GM12878 (cell line): ENCODE measurements at regions not wholly inside any gene's neighbourhood (a gene's known extent, or its start where the extent isn't known, plus 50 kb on each side); places are given as distances from the start of the nearest gene placed in this dataset.
A peak's percentile ranks its signal among the peaks of the same experiment; 100 is the strongest.

Experiments used
- ATAC-seq: fragments of 200-7000 bp; cut with Tn5 transposase; 3 replicates; pipeline ENCODE4 v1.9.1; 2020; ENCODE audit warnings: mild to moderate bottlenecking, moderate library complexity
- BruUV-seq: library from RNA; stranded (reverse); fragments of 400-500 nt; replicated peaks from 2 replicates; lab custom pipeline; 2021; lab: Mats Ljungman, UMichigan
- CTCF ChIA-PET: fragments of 300-600 bp; sonication (Branson Sonifier 250); formaldehyde crosslinking; extraction: SDS; loops from one replicate; lab custom pipeline; 2021; ENCODE audit warnings: inconsistent platforms; lab: Yijun Ruan, JAX
- POLR2A ChIA-PET: fragments of 350-600 bp; formaldehyde crosslinking; extraction: SDS; loops from one replicate; lab custom pipeline; 2021; ENCODE audit warnings: inconsistent platforms; lab: Charles Lee
- RAD21 ChIA-PET: fragments of 300-600 bp; sonication (Branson Sonifier 250); formaldehyde crosslinking; loops from one replicate; lab custom pipeline; 2023; ENCODE audit warnings: antibody characterized with exemption; ENCODE audit not compliant: unreplicated experiment; lab: Charles Lee
- SMC1A ChIA-PET: fragments of 300-600 bp; sonication (Branson Sonifier 250); formaldehyde crosslinking; loops from one replicate; lab custom pipeline; 2023; ENCODE audit not compliant: unreplicated experiment, uncharacterized antibody; lab: Charles Lee
- DNase-seq: peaks from one replicate; pipeline ENCODE4 v3.0.0-alpha.2; 2011; ENCODE audit warnings: low read depth, low spot score
- FAIRE-seq: peaks from 3 replicates; lab custom pipeline; 2011; peaks lifted over from hg19 to GRCh38; lab: Jason Lieb, UNC
- H2AFZ ChIP-seq: 2 replicates; pipeline ENCODE4 v1.6.0; 2011; ENCODE audit warnings: low read depth, low read length, control low read depth; ENCODE audit not compliant: control insufficient read depth
- H3K27ac ChIP-seq: 2 replicates; pipeline ENCODE4 v1.5.1; 2011; ENCODE audit warnings: control low read depth; ENCODE audit not compliant: control insufficient read depth, insufficient read depth
- H3K27me3 ChIP-seq, 2 experiments: replicated peaks in 1 of 2; 2 replicates each; pipeline versions ENCODE4 v1.6.0 to v1.6.1; 2011; ENCODE audit warnings: low read length in 1 of 2; ENCODE audit not compliant: control insufficient read depth in 2 of 2, insufficient read depth in 2 of 2
- H3K36me3 ChIP-seq, 2 experiments: 2 replicates each; pipeline ENCODE4 v1.5.1; 2011; ENCODE audit warnings: low read length in 1 of 2; ENCODE audit not compliant: control insufficient read depth in 2 of 2, insufficient read depth in 2 of 2
- H3K4me1 ChIP-seq: 2 replicates; pipeline ENCODE4 v1.6.1; 2011; ENCODE audit warnings: mild to moderate bottlenecking, low read length, moderate library complexity, mixed read lengths; ENCODE audit not compliant: control insufficient read depth, insufficient read depth
- H3K4me2 ChIP-seq: 2 replicates; pipeline ENCODE4 v1.6.0; 2011; ENCODE audit warnings: control low read depth; ENCODE audit not compliant: control insufficient read depth, insufficient read depth
- H3K4me3 ChIP-seq: fragments of 200-600 bp; sonication (generic); 2 replicates; pipeline ENCODE4 v1.5.1; 2016
- H3K79me2 ChIP-seq: 2 replicates; pipeline ENCODE4 v1.6.0; 2011; ENCODE audit warnings: low read length; ENCODE audit not compliant: control insufficient read depth, insufficient read depth
- H3K9ac ChIP-seq: 2 replicates; pipeline ENCODE4 v1.8.0; 2011; ENCODE audit warnings: low read length, control low read depth, mixed read lengths; ENCODE audit not compliant: control insufficient read depth, insufficient read depth
- H3K9me3 ChIP-seq: replicated peaks from 3 replicates; pipeline ENCODE4 v1.5.1; 2011; ENCODE audit warnings: mild to moderate bottlenecking, low read length; ENCODE audit not compliant: control insufficient read depth, insufficient read depth
- H4K20me1 ChIP-seq: 2 replicates; pipeline ENCODE4 v1.6.0; 2011; ENCODE audit not compliant: control insufficient read depth, insufficient read depth
- BCLAF1 ChIP-seq: fragments of 450-650 bp; IDR thresholded peaks from 2 replicates; pipeline ENCODE4 v1.6.1; 2017; ENCODE audit warnings: antibody characterized with exemption, mild to moderate bottlenecking, moderate library complexity
- BHLHE40 ChIP-seq, 2 experiments: fragments of 450-650 bp in 1 of 2; IDR thresholded peaks; 2 replicates each; pipeline ENCODE4 v1.6.1; 2011 to 2017; ENCODE audit warnings: low read depth in 2 of 2, borderline replicate concordance in 1 of 2, improper control_type of control experiment in 1 of 2, low read length in 1 of 2, mild to moderate bottlenecking in 1 of 2
- CBX3 ChIP-seq: fragments of 200-600 bp; sonication (generic); IDR thresholded peaks from 2 replicates; pipeline ENCODE4 v1.6.1; 2016; ENCODE audit warnings: low read depth, borderline replicate concordance
- CBX5 ChIP-seq: sonication (generic); IDR thresholded peaks from 2 replicates; pipeline ENCODE4 v1.6.1; 2016; ENCODE audit warnings: low read depth, moderate library complexity, mild to moderate bottlenecking, inconsistent platforms
- ELK1 ChIP-seq: IDR thresholded peaks from 2 replicates; pipeline ENCODE4 v1.6.1; 2012; ENCODE audit warnings: low read depth, low read length, improper control_type of control experiment
- FOS ChIP-seq: IDR thresholded peaks from 3 replicates; pipeline ENCODE4 v1.6.1; 2011; ENCODE audit warnings: borderline replicate concordance; ENCODE audit not compliant: insufficient read length; ENCODE audit errors: extremely low read depth
- GABPA ChIP-seq: IDR thresholded peaks from 2 replicates; pipeline ENCODE4 v1.6.1; 2014; ENCODE audit warnings: antibody characterized with exemption, low read depth, mild to moderate bottlenecking, inconsistent platforms
- HDAC2 ChIP-seq: fragments of 200-600 bp; sonication (generic); IDR thresholded peaks from 2 replicates; pipeline ENCODE4 v1.6.1; 2017
- HSF1 ChIP-seq: fragments of 150-350 bp; IDR thresholded peaks from 2 replicates; pipeline ENCODE4 v1.6.1; 2014; ENCODE audit warnings: mild to moderate bottlenecking, low read depth, low read length
- LARP7 ChIP-seq: fragments of 450-650 bp; IDR thresholded peaks from 2 replicates; pipeline ENCODE4 v1.6.1; 2017; ENCODE audit warnings: mild to moderate bottlenecking
- POLR2AphosphoS2 ChIP-seq: IDR thresholded peaks from 2 replicates; pipeline ENCODE4 v1.6.1; 2011; ENCODE audit warnings: low read depth, mild to moderate bottlenecking, low read length, improper control_type of control experiment, moderate library complexity
- RFX5 ChIP-seq: IDR thresholded peaks from 2 replicates; pipeline ENCODE4 v1.6.1; 2011; ENCODE audit warnings: low read depth, low read length, improper control_type of control experiment
- SMAD5 ChIP-seq: IDR thresholded peaks from 2 replicates; pipeline ENCODE4 v1.6.1; 2016; ENCODE audit warnings: antibody characterized with exemption, low read depth
- SREBF1 ChIP-seq: IDR thresholded peaks from 2 replicates; pipeline ENCODE4 v1.6.1; 2012; ENCODE audit warnings: mild to moderate bottlenecking, low read length
- TAF1 ChIP-seq: IDR thresholded peaks from 2 replicates; pipeline ENCODE4 v1.6.1; 2011; ENCODE audit warnings: mild to moderate bottlenecking, low read depth, low read length, borderline replicate concordance
- TBL1XR1 ChIP-seq: IDR thresholded peaks from 2 replicates; pipeline ENCODE4 v1.6.1; 2012; ENCODE audit warnings: low read depth, low read length, improper control_type of control experiment
- YY1 ChIP-seq: IDR thresholded peaks from 2 replicates; pipeline ENCODE4 v1.6.1; 2011; ENCODE audit warnings: low read depth, mild to moderate bottlenecking, low read length
- WGBS: methylation state at CpG from one replicate; pipeline ENCODE4 v1.1.6; 2016; ENCODE audit warnings: low lambda C conversion rate; ENCODE audit not compliant: insufficient replicate concordance, insufficient coverage; ENCODE audit errors: missing lambda C conversion rate; 5-methylcytosine and 5-hydroxymethylcytosine counted together
- in situ Hi-C: fragments of 300-500 bp; cut with MboI; formaldehyde crosslinking; loops from 9 replicates; pipeline ENCODE4 v1.14.3; 2018; ENCODE audit warnings: mixed read lengths
- intact Hi-C: fragments of 100-400 bp; cut with micrococcal nuclease; formaldehyde crosslinking; loops from one replicate; pipeline ENCODE4 v1.14.2; 2022; ENCODE audit not compliant: unreplicated experiment

- TF ChIP-seq HSF1 (no peak), LARP7 (no peak), CBX5 (no peak), GABPA (no peak), CBX3 (no peak)
These were observed 83.2 kb upstream of the EED start (continued) for GRCh38 chr11:86161336-86161735.

GRCh38 chr11:86160541-86161149, 83.9 kb upstream of the EED start:
- no peak for DNase-seq
- CTCF ChIA-PET, result interaction anchor here (1.0 to 3.6 kb wide), 8 partner anchors 9 to 119 kb away, joined by 3 to 23 read pairs (median 5); no protein-coding TSS in a partner anchor
- TF ChIP-seq POLR2AphosphoS2 (no peak), TBL1XR1 (no peak), SMAD5 (no peak), BCLAF1 (no peak), SREBF1 (no peak), FOS (no peak), YY1 (no peak), TAF1 (no peak), BHLHE40 (IDR thresholded peaks at IDR 0.05; ENCODE audit: borderline replicate concordance in 1 of 2, low read depth in 2 of 2, low read length in 1 of 2) (no peak), RFX5 (no peak), ELK1 (no peak), HDAC2 (no peak)

More at GRCh38 chr11:86160541-86161149, 83.9 kb upstream of the EED start:
- Histone ChIP-seq H3K79me2 (no peaks in the 10 kb centered on the region), H3K9me3 (no peaks in the 10 kb centered on the region; the same call in 1 of the 3 replicates), H3K27ac (no peak overlapping the region), H3K9ac (no peak overlapping the region), H3K27me3 (no peaks in the 10 kb centered on the region), H3K36me3 (no peaks in the 10 kb centered on the region), H3K4me1 (peaks cover 22% of the 10 kb centered on the region), H2AFZ (no peak overlapping the region), H3K4me3 (no peak overlapping the region), H4K20me1 (no peaks in the 10 kb centered on the region), H3K4me2 (no peak overlapping the region)
- no peak for ATAC-seq
- ChIA-PET POLR2A (interaction anchor here (0.6 to 2.0 kb wide), 8 partner anchors 10 to 47 kb away, joined by 3 to 8 read pairs (median 4); no protein-coding TSS in a partner anchor), RAD21 (interaction anchor here (0.7 to 3.6 kb wide), 11 partner anchors 9 to 119 kb away, joined by 3 to 18 read pairs (median 4); partner anchors contain the start of gene PICALM), SMC1A (interaction anchor here (0.6 to 4.3 kb wide), 21 partner anchors 9 to 119 kb away, joined by 3 to 27 read pairs (median 4); no protein-coding TSS in a partner anchor)
- BruUV-seq, result no TSS peak
- intact Hi-C loops (no loop called here), in situ Hi-C loops (no loop called here)
- WGBS, result 95% methylated on average over 1 of the region's 1 CpG
- FAIRE-seq, result peak; percentile 23
